ENCODE measurements at regions not wholly inside any gene's neighbourhood (a gene's known extent, or its start where the extent isn't known, plus 50 kb on each side); places are given as distances from the start of the nearest gene placed in this dataset.

GRCh38 chr10:78893217-78893616 is 175.5 kb upstream of the ZMIZ1 start:
- TF ChIP-seq, protein P1, sequence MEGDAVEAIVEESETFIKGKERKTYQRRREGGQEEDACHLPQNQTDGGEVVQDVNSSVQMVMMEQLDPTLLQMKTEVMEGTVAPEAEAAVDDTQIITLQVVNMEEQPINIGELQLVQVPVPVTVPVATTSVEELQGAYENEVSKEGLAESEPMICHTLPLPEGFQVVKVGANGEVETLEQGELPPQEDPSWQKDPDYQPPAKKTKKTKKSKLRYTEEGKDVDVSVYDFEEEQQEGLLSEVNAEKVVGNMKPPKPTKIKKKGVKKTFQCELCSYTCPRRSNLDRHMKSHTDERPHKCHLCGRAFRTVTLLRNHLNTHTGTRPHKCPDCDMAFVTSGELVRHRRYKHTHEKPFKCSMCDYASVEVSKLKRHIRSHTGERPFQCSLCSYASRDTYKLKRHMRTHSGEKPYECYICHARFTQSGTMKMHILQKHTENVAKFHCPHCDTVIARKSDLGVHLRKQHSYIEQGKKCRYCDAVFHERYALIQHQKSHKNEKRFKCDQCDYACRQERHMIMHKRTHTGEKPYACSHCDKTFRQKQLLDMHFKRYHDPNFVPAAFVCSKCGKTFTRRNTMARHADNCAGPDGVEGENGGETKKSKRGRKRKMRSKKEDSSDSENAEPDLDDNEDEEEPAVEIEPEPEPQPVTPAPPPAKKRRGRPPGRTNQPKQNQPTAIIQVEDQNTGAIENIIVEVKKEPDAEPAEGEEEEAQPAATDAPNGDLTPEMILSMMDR (conservative IDR thresholded peaks at IDR 0.05; ENCODE audit: low read depth, low read length) = no peak
- TF ChIP-seq EZH2 (IDR thresholded peaks at IDR 0.05; ENCODE audit: low read length, unreplicated experiment) (no peak), EZH2phosphoT487 (IDR thresholded peaks at IDR 0.05; ENCODE audit: borderline replicate concordance, low read length) (no peak)

Measured in PC-3 (cell line).